Non-pigmented ciliary epithelial cell (primary cell): ENCODE measurements at regions not wholly inside any gene's neighbourhood (a gene's known extent, or its start where the extent isn't known, plus 50 kb on each side); places are given as distances from the start of the nearest gene placed in this dataset.

Experiments used
- DNase-seq: peaks from one replicate; pipeline ENCODE4 v3.0.0-alpha.2; 2010; ENCODE audit warnings: low read depth

- no peak for DNase-seq
These were observed 642.3 kb downstream of the TBL1XR1 start for GRCh38 chr3:176554791-176555654.

GRCh38 chr3:176554264-176554663 is 643.0 kb downstream of the TBL1XR1 start:
- DNase-seq, result no peak

GRCh38 chr3:176526942-176527341 is 670.3 kb downstream of the TBL1XR1 start:
- no peak for DNase-seq

GRCh38 chr3:176526225-176526624 is 671.1 kb downstream of the TBL1XR1 start:
- DNase-seq, result no peak

GRCh38 chr3:176523114-176523513 is 674.2 kb downstream of the TBL1XR1 start:
- DNase-seq, result no peak

- DNase-seq, result no peak
These were observed 674.8 kb downstream of the TBL1XR1 start for GRCh38 chr3:176522436-176522835.

GRCh38 chr3:176521531-176522175 is 675.6 kb downstream of the TBL1XR1 start:
- DNase-seq, result peak; percentile 51

GRCh38 chr3:176514297-176514696 is 683.0 kb downstream of the TBL1XR1 start:
- DNase-seq, result peak; percentile 9

GRCh38 chr3:176513604-176514003 is 683.7 kb downstream of the TBL1XR1 start:
- DNase-seq, result no peak

- DNase-seq, result no peak
These were observed 685.2 kb downstream of the TBL1XR1 start for GRCh38 chr3:176512037-176512436.

GRCh38 chr3:176510097-176510496 is 687.2 kb downstream of the TBL1XR1 start:
- no peak for DNase-seq

GRCh38 chr3:176505878-176506621 is 691.2 kb downstream of the TBL1XR1 start:
- no peak for DNase-seq

- DNase-seq, result no peak
These were observed 706.2 kb downstream of the TBL1XR1 start for GRCh38 chr3:176491084-176491483.

- no peak for DNase-seq
These were observed 706.9 kb downstream of the TBL1XR1 start for GRCh38 chr3:176490357-176490756.

GRCh38 chr3:176479248-176479647 is 718.0 kb downstream of the TBL1XR1 start:
- no peak for DNase-seq

GRCh38 chr3:176469694-176470205 is 727.5 kb downstream of the TBL1XR1 start:
- DNase-seq, result peak; percentile 4

- DNase-seq, result no peak
These were observed 733.7 kb downstream of the TBL1XR1 start for GRCh38 chr3:176463610-176464009.

- DNase-seq, result no peak
These were observed 749.9 kb downstream of the TBL1XR1 start for GRCh38 chr3:176447369-176447768.

- DNase-seq, result no peak
These were observed 755.0 kb downstream of the TBL1XR1 start for GRCh38 chr3:176442326-176442725.

- no peak for DNase-seq
These were observed 757.6 kb downstream of the TBL1XR1 start for GRCh38 chr3:176439729-176440128.

GRCh38 chr3:176431991-176432390 is 765.3 kb downstream of the TBL1XR1 start:
- no peak for DNase-seq

- no peak for DNase-seq
These were observed 766.3 kb downstream of the TBL1XR1 start for GRCh38 chr3:176431038-176431418.
